ENCODE measurements at regions not wholly inside any gene's neighbourhood (a gene's known extent, or its start where the extent isn't known, plus 50 kb on each side); places are given as distances from the start of the nearest gene placed in this dataset.
A peak's percentile ranks its signal among the peaks of the same experiment; 100 is the strongest.

GRCh38 chr10:3968727-3969126 is 183.7 kb upstream of the KLF6 start:
- FAIRE-seq (no peak), DNase-seq (ENCODE audit: insufficient read length, low spot score) (no peak)
- no peak for TF ChIP-seq POLR2A (IDR thresholded peaks at IDR 0.05; ENCODE audit: low read depth, low read length)

GRCh38 chr10:3964516-3964915 is 179.5 kb upstream of the KLF6 start:
- FAIRE-seq (no peak), DNase-seq (ENCODE audit: insufficient read length, low spot score) (no peak)
- TF ChIP-seq TAF1 (IDR thresholded peaks at IDR 0.05; ENCODE audit: low read depth, low read length), result no peak
- no peak for TF ChIP-seq POLR2A (IDR thresholded peaks at IDR 0.05; ENCODE audit: low read depth, low read length)
- TF ChIP-seq POLR2AphosphoS5 (IDR thresholded peaks at IDR 0.05; ENCODE audit: low read depth, low read length), result no peak
- TF ChIP-seq POU2F2 (IDR thresholded peaks at IDR 0.05; ENCODE audit: low read depth, low read length), result no peak
- TF ChIP-seq SPI1 (IDR thresholded peaks at IDR 0.05; ENCODE audit: low read depth, low read length), result no peak
- TF ChIP-seq PAX5 (IDR thresholded peaks at IDR 0.05; ENCODE audit: insufficient read depth, low read length, severe bottlenecking), result no peak

GRCh38 chr10:3963191-3963673 is 178.2 kb upstream of the KLF6 start:
- FAIRE-seq, result no peak
- no peak for TF ChIP-seq POU2F2 (IDR thresholded peaks at IDR 0.05; ENCODE audit: low read depth, low read length)
- no peak for TF ChIP-seq SPI1 (IDR thresholded peaks at IDR 0.05; ENCODE audit: low read depth, low read length)
- TF ChIP-seq POLR2A (IDR thresholded peaks at IDR 0.05; ENCODE audit: low read depth, low read length), result no peak
- TF ChIP-seq TAF1 (IDR thresholded peaks at IDR 0.05; ENCODE audit: low read depth, low read length), result no peak
- no peak for TF ChIP-seq PAX5 (IDR thresholded peaks at IDR 0.05; ENCODE audit: insufficient read depth, low read length, severe bottlenecking)
- TF ChIP-seq POLR2AphosphoS5 (IDR thresholded peaks at IDR 0.05; ENCODE audit: low read depth, low read length), result no peak
- DNase-seq (ENCODE audit: insufficient read length, low spot score), result no peak

GRCh38 chr10:3961082-3961481 is 176.1 kb upstream of the KLF6 start:
- TF ChIP-seq PAX5 (IDR thresholded peaks at IDR 0.05; ENCODE audit: insufficient read depth, low read length, severe bottlenecking) (no peak), TAF1 (IDR thresholded peaks at IDR 0.05; ENCODE audit: low read depth, low read length) (no peak), SPI1 (IDR thresholded peaks at IDR 0.05; ENCODE audit: low read depth, low read length) (no peak)
- DNase-seq (ENCODE audit: insufficient read length, low spot score), result no peak
- FAIRE-seq, result no peak

- FAIRE-seq (peak; percentile 52), DNase-seq (ENCODE audit: insufficient read length, low spot score) (no peak)
- TF ChIP-seq POLR2AphosphoS5 (IDR thresholded peaks at IDR 0.05; ENCODE audit: low read depth, low read length), result no peak
- TF ChIP-seq PAX5 (IDR thresholded peaks at IDR 0.05; ENCODE audit: insufficient read depth, low read length, severe bottlenecking), result no peak
- no peak for TF ChIP-seq TAF1 (IDR thresholded peaks at IDR 0.05; ENCODE audit: low read depth, low read length)
- TF ChIP-seq SPI1 (IDR thresholded peaks at IDR 0.05; ENCODE audit: low read depth, low read length), result no peak
- TF ChIP-seq POU2F2 (IDR thresholded peaks at IDR 0.05; ENCODE audit: low read depth, low read length), result no peak
- no peak for TF ChIP-seq POLR2A (IDR thresholded peaks at IDR 0.05; ENCODE audit: low read depth, low read length)
Measured at GRCh38 chr10:3960496-3960895, 175.5 kb upstream of the KLF6 start.

GRCh38 chr10:3959370-3960325 is 174.6 kb upstream of the KLF6 start:
- TF ChIP-seq POU2F2 (IDR thresholded peaks at IDR 0.05; ENCODE audit: low read depth, low read length), result no peak
- TF ChIP-seq SPI1 (IDR thresholded peaks at IDR 0.05; ENCODE audit: low read depth, low read length), result no peak
- no peak for TF ChIP-seq TAF1 (IDR thresholded peaks at IDR 0.05; ENCODE audit: low read depth, low read length)
- no peak for TF ChIP-seq POLR2A (IDR thresholded peaks at IDR 0.05; ENCODE audit: low read depth, low read length)
- no peak for TF ChIP-seq PAX5 (IDR thresholded peaks at IDR 0.05; ENCODE audit: insufficient read depth, low read length, severe bottlenecking)
- no peak for TF ChIP-seq POLR2AphosphoS5 (IDR thresholded peaks at IDR 0.05; ENCODE audit: low read depth, low read length)
- no peak for DNase-seq (ENCODE audit: insufficient read length, low spot score)
- peak; percentile 76 for FAIRE-seq

- TF ChIP-seq TAF1 (IDR thresholded peaks at IDR 0.05; ENCODE audit: low read depth, low read length) (no peak), POLR2AphosphoS5 (IDR thresholded peaks at IDR 0.05; ENCODE audit: low read depth, low read length) (no peak), PAX5 (IDR thresholded peaks at IDR 0.05; ENCODE audit: insufficient read depth, low read length, severe bottlenecking) (no peak), SPI1 (IDR thresholded peaks at IDR 0.05; ENCODE audit: low read depth, low read length) (no peak), POU2F2 (IDR thresholded peaks at IDR 0.05; ENCODE audit: low read depth, low read length) (no peak), POLR2A (IDR thresholded peaks at IDR 0.05; ENCODE audit: low read depth, low read length) (no peak)
- DNase-seq (ENCODE audit: insufficient read length, low spot score), result no peak
- no peak for FAIRE-seq
Measured at GRCh38 chr10:3958472-3958996, 173.5 kb upstream of the KLF6 start.

GRCh38 chr10:3955955-3956617 is 171.1 kb upstream of the KLF6 start:
- DNase-seq (ENCODE audit: insufficient read length, low spot score) (no peak), FAIRE-seq (no peak)
- TF ChIP-seq TAF1 (IDR thresholded peaks at IDR 0.05; ENCODE audit: low read depth, low read length) (no peak), POLR2AphosphoS5 (IDR thresholded peaks at IDR 0.05; ENCODE audit: low read depth, low read length) (no peak), POLR2A (IDR thresholded peaks at IDR 0.05; ENCODE audit: low read depth, low read length) (no peak), SPI1 (IDR thresholded peaks at IDR 0.05; ENCODE audit: low read depth, low read length) (no peak), POU2F2 (IDR thresholded peaks at IDR 0.05; ENCODE audit: low read depth, low read length) (no peak), PAX5 (IDR thresholded peaks at IDR 0.05; ENCODE audit: insufficient read depth, low read length, severe bottlenecking) (no peak)

GRCh38 chr10:3955493-3955892 is 170.5 kb upstream of the KLF6 start:
- FAIRE-seq, result no peak
- DNase-seq (ENCODE audit: insufficient read length, low spot score), result no peak
- no peak for TF ChIP-seq POLR2AphosphoS5 (IDR thresholded peaks at IDR 0.05; ENCODE audit: low read depth, low read length)
- no peak for TF ChIP-seq SPI1 (IDR thresholded peaks at IDR 0.05; ENCODE audit: low read depth, low read length)
- TF ChIP-seq POU2F2 (IDR thresholded peaks at IDR 0.05; ENCODE audit: low read depth, low read length), result no peak
- no peak for TF ChIP-seq TAF1 (IDR thresholded peaks at IDR 0.05; ENCODE audit: low read depth, low read length)
- no peak for TF ChIP-seq PAX5 (IDR thresholded peaks at IDR 0.05; ENCODE audit: insufficient read depth, low read length, severe bottlenecking)
- no peak for TF ChIP-seq POLR2A (IDR thresholded peaks at IDR 0.05; ENCODE audit: low read depth, low read length)
